Thyroid gland (tissue), 4 donors: ENCODE measurements at regions not wholly inside any gene's neighbourhood (a gene's known extent, or its start where the extent isn't known, plus 50 kb on each side); places are given as distances from the start of the nearest gene placed in this dataset.
"Not testable (repeated sequence)": the region's sequence is repeated elsewhere in the genome, so short reads cannot be mapped to it uniquely, and the experiment has no call there.

Source experiments
- POLR2A ChIP-seq, 2 donors: fragments of 450-650 bp; IDR thresholded peaks; one replicate each; pipeline ENCODE4 v1.6.1; 2017; ENCODE audit warnings: antibody characterized with exemption in 2 of 2, mild to moderate bottlenecking in 2 of 2, moderate library complexity in 1 of 2
- TF ChIP-seq, protein P1 (sequence below), 6 experiments: fragments of 200-600 bp in 3 of 6; fragments of 450-650 bp in 3 of 6; sonication (generic) in 3 of 6; IDR thresholded peaks; one replicate each; pipeline ENCODE4 v1.5.1; 2016 to 2019; ENCODE audit warnings: antibody characterized with exemption in 6 of 6, mild to moderate bottlenecking in 2 of 6, inconsistent platforms in 1 of 6, moderate library complexity in 1 of 6

DNA sequence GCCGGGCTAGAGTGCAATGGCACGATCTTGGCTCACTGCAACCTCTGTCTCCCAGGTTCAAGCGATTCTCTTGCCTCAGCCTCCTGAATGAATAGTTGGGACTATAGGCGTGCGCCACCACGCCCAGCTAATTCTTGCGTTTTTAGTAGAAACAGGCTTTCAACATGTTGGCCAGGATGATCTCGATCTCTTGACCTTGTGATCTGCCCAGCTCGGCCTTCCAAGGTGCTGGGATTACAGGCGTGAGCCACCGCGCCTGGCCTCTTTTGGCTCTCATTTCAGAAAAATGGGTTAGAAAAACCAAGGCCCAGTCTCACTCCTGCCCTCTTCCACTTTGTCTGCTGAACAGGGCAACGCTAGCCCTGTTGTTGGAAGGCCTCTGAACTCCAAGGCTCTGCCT lies 72.0 kb upstream of the JCAD start:
- TF ChIP-seq, protein P1, sequence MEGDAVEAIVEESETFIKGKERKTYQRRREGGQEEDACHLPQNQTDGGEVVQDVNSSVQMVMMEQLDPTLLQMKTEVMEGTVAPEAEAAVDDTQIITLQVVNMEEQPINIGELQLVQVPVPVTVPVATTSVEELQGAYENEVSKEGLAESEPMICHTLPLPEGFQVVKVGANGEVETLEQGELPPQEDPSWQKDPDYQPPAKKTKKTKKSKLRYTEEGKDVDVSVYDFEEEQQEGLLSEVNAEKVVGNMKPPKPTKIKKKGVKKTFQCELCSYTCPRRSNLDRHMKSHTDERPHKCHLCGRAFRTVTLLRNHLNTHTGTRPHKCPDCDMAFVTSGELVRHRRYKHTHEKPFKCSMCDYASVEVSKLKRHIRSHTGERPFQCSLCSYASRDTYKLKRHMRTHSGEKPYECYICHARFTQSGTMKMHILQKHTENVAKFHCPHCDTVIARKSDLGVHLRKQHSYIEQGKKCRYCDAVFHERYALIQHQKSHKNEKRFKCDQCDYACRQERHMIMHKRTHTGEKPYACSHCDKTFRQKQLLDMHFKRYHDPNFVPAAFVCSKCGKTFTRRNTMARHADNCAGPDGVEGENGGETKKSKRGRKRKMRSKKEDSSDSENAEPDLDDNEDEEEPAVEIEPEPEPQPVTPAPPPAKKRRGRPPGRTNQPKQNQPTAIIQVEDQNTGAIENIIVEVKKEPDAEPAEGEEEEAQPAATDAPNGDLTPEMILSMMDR (IDR thresholded peaks at IDR 0.05), result not testable (repeated sequence)
- TF ChIP-seq POLR2A (IDR thresholded peaks at IDR 0.05), result not testable (repeated sequence)
